Esophagus squamous epithelium (tissue), 5 donors: ENCODE measurements at regions not wholly inside any gene's neighbourhood (a gene's known extent, or its start where the extent isn't known, plus 50 kb on each side); places are given as distances from the start of the nearest gene placed in this dataset.
"Not testable (repeated sequence)": the region's sequence is repeated elsewhere in the genome, so short reads cannot be mapped to it uniquely, and the experiment has no call there.

Experiments
- DNase-seq: peaks from one replicate; lab custom pipeline; 2025; lab: John Stamatoyannopoulos, UW
- H3K27ac ChIP-seq, 4 donors: fragments of 200-600 bp; sonication (generic); one replicate each; pipeline ENCODE4 v1.5.1; 2016 to 2019; ENCODE audit warnings: mild to moderate bottlenecking in 1 of 4
- H3K27me3 ChIP-seq, 4 donors: fragments of 200-600 bp; sonication (generic); 1 replicate in 3 of 4; 2 replicates in 1 of 4; pipeline versions ENCODE4 v1.5.1 to v1.6.0; 2017 to 2021; ENCODE audit warnings: antibody characterized with exemption in 1 of 4
- H3K36me3 ChIP-seq, 3 donors: fragments of 200-600 bp; sonication (generic); one replicate each; pipeline ENCODE4 v1.5.1; 2016 to 2019
- H3K4me1 ChIP-seq, 3 donors: fragments of 200-600 bp; sonication (generic); one replicate each; pipeline ENCODE4 v1.5.1; 2017 to 2019
- H3K4me3 ChIP-seq, 4 donors: fragments of 200-600 bp; sonication (generic); 1 replicate in 3 of 4; 2 replicates in 1 of 4; pipeline ENCODE4 v1.5.1; 2016 to 2019; ENCODE audit warnings: mild to moderate bottlenecking in 2 of 4, moderate library complexity in 1 of 4
- H3K9me3 ChIP-seq, 3 donors: fragments of 200-600 bp; sonication (generic); one replicate each; pipeline ENCODE4 v1.5.1; 2016 to 2019
- POLR2A ChIP-seq, 4 donors: fragments of 450-650 bp; IDR thresholded peaks; one replicate each; pipeline ENCODE4 v1.6.1; 2017; ENCODE audit warnings: antibody characterized with exemption in 4 of 4, mild to moderate bottlenecking in 4 of 4, moderate library complexity in 3 of 4
- WGBS, 2 donors: methylation state at CpG; one replicate each; pipeline ENCODE4 v1.1.5; 2018; 5-methylcytosine and 5-hydroxymethylcytosine counted together
- intact Hi-C: fragments of 100-400 bp; cut with DNase I; formaldehyde crosslinking; loops from one replicate; pipeline ENCODE4 v1.15.0; 2022
- TF ChIP-seq, protein P1 (sequence below), 6 experiments: fragments of 450-650 bp in 4 of 6; fragments of 200-600 bp in 2 of 6; sonication (generic) in 2 of 6; IDR thresholded peaks; one replicate each; pipeline ENCODE4 v1.5.1; 2016 to 2019; ENCODE audit warnings: antibody characterized with exemption in 6 of 6, mild to moderate bottlenecking in 4 of 6, moderate library complexity in 4 of 6
- donor health status: DM: yes; HTN: yes; CAD: no.

DNA sequence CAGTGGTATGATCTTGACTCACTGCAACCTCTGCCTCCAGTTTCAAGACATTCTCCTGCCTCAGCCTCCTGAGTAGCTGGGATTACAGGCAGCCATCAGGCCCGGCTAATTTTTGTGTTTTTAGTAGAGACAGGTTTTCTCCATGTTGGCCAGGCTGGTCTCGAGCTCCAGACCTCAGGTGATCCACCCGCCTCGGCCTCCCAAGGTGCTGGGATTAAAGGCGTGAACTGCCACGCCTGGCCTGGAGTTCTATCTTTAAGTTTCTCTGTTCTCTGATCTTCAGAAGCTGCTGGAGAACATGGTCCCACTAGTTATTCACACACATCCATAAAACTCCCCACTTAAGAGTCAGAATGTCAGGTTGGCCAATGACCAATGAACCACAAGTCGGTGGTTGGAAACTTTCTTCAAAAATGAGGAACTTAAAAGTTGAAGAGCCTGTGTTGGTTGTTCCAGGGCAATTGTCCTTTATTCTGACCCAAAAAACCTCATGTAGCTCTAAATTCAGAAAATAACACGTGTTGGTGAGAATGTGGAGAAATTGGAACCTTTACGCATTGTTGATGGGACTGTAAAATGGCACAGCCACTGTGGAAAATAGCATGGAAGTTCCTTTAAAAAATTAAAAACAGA lies 55.9 kb upstream of the PIK3CB start:
- H3K27me3 ChIP-seq = no peaks in the 10 kb centered on the region
- 71 to 88% methylated on average over 6 of the region's 9 CpGs for WGBS, 2 donors
- TF ChIP-seq POLR2A (IDR thresholded peaks at IDR 0.05) = no peak
- TF ChIP-seq, protein P1, sequence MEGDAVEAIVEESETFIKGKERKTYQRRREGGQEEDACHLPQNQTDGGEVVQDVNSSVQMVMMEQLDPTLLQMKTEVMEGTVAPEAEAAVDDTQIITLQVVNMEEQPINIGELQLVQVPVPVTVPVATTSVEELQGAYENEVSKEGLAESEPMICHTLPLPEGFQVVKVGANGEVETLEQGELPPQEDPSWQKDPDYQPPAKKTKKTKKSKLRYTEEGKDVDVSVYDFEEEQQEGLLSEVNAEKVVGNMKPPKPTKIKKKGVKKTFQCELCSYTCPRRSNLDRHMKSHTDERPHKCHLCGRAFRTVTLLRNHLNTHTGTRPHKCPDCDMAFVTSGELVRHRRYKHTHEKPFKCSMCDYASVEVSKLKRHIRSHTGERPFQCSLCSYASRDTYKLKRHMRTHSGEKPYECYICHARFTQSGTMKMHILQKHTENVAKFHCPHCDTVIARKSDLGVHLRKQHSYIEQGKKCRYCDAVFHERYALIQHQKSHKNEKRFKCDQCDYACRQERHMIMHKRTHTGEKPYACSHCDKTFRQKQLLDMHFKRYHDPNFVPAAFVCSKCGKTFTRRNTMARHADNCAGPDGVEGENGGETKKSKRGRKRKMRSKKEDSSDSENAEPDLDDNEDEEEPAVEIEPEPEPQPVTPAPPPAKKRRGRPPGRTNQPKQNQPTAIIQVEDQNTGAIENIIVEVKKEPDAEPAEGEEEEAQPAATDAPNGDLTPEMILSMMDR (IDR thresholded peaks at IDR 0.05) = no peak
- no peak overlapping the region for H3K4me3 ChIP-seq
- H3K27ac ChIP-seq = no peak overlapping the region
- H3K9me3 ChIP-seq = no peaks in the 10 kb centered on the region
- no peaks in the 10 kb centered on the region for H3K4me1 ChIP-seq
- intact Hi-C loops = no loop called here
- DNase-seq = no peak
- no peaks in the 10 kb centered on the region for H3K36me3 ChIP-seq

- H3K4me1 ChIP-seq = no peaks in the 10 kb centered on the region
- H3K4me3 ChIP-seq = no peak overlapping the region
- no peaks in the 10 kb centered on the region for H3K9me3 ChIP-seq
- no peaks in the 10 kb centered on the region for H3K36me3 ChIP-seq
- H3K27me3 ChIP-seq = no peaks in the 10 kb centered on the region
- DNase-seq = no peak
- no peak overlapping the region for H3K27ac ChIP-seq
- TF ChIP-seq POLR2A (IDR thresholded peaks at IDR 0.05) = no peak
- TF ChIP-seq, protein P1 (IDR thresholded peaks at IDR 0.05) = no peak
- intact Hi-C loops = no loop called here
- 90% methylated on average over 3 of the region's 3 CpGs; no CpG with 5 or more reads in 1 of the 2 donors for WGBS, 2 donors
Measured at GRCh38 chr3:138889792-138890191, 55.1 kb upstream of the PIK3CB start.

DNA sequence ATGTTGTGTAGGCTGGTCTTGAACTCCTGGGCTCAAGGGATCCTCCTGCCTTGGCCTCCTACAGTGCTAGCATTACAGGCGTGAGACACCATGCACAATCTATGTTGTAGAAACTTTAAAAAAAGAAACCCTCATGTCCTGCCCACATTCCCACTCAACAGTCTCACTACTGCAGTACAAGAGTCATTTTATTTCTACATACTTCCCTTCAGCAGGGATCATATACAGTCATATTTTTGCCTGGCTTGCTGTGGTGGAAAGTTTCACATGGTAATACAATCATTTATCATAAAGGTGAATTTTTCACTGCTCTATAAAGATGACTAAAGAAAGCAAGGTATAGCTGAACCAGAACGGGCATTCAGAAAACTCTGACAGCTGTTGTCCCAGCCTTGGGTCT lies 53.8 kb upstream of the PIK3CB start:
- peak overlapping the region in 1 of 4 donors; percentile 29 for H3K27ac ChIP-seq

DNA sequence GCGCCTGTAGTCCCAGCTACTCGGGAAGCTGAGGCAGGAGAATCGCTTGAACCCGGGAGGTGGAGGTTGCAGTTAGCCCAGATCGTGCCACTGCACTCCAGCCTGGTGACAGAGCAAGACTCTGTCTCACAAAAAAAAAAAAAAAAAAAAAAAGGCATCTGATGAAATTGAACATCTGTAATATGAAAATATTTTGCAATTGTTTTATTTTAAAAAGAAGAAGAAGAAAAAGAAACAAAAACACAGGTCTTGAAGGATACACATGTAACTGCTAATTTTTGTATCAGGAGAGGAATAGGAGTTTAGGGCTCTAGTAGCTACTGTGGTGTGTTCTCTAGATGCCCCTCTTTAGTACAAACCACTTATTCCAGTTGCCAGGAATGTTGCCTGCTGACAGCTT lies 51.4 kb upstream of the PIK3CB start:
- WGBS, 2 donors = 85 to 96% methylated on average over 4 to 5 of the region's 5 CpGs
- H3K9me3 ChIP-seq, H3K27ac ChIP-seq, intact Hi-C loops, H3K4me3 ChIP-seq, H3K4me1 ChIP-seq, H3K27me3 ChIP-seq, H3K36me3 ChIP-seq, DNase-seq: not testable (repeated sequence)

More for the DNA sequence above, 53.8 kb upstream of the PIK3CB start:
- DNase-seq = no peak
- TF ChIP-seq, protein P1 (IDR thresholded peaks at IDR 0.05) = no peak
- no peak for TF ChIP-seq POLR2A (IDR thresholded peaks at IDR 0.05)
- intact Hi-C loops = no loop called here
- H3K36me3 ChIP-seq = no peaks in the 10 kb centered on the region
- H3K4me1 ChIP-seq = no peaks in the 10 kb centered on the region
- H3K9me3 ChIP-seq = no peaks in the 10 kb centered on the region
- no peak overlapping the region for H3K4me3 ChIP-seq
- H3K27me3 ChIP-seq = no peaks in the 10 kb centered on the region
- 65 to 84% methylated on average over 2 of the region's 2 CpGs for WGBS, 2 donors
